Endothelial cell of umbilical vein (primary cell): ENCODE measurements at regions not wholly inside any gene's neighbourhood (a gene's known extent, or its start where the extent isn't known, plus 50 kb on each side); places are given as distances from the start of the nearest gene placed in this dataset.

Experiments used
- BruUV-seq: library from RNA; stranded (reverse); fragments of 400-500 nt; replicated peaks from 2 replicates; lab custom pipeline; 2021; lab: Mats Ljungman, UMichigan
- CTCF ChIA-PET: fragments of 300-600, 350-600 bp; sonication (Branson Sonifier 250); formaldehyde crosslinking; loops from one replicate; lab custom pipeline; 2021; ENCODE audit warnings: antibody characterized with exemption, inconsistent platforms; lab: Charles Lee
- POLR2A ChIA-PET: fragments of 300-600, 350-600 bp; sonication (Branson Sonifier 250); formaldehyde crosslinking; loops from one replicate; lab custom pipeline; 2021; ENCODE audit warnings: antibody characterized with exemption, inconsistent platforms; lab: Charles Lee
- DNase-seq: peaks from one replicate; pipeline ENCODE4 v3.0.0-alpha.2; 2011; ENCODE audit warnings: low read depth, low spot score
- FAIRE-seq: peaks from 2 replicates; lab custom pipeline; 2011; peaks lifted over from hg19 to GRCh38; lab: Jason Lieb, UNC
- H2AFZ ChIP-seq: 2 replicates; pipeline ENCODE4 v1.6.0; 2012; ENCODE audit warnings: low read depth, low read length, control low read depth, inconsistent platforms
- H3K27ac ChIP-seq: 2 replicates; pipeline ENCODE4 v1.5.1; 2011; ENCODE audit warnings: low read depth, mild to moderate bottlenecking, control low read depth, low read length, moderate library complexity; ENCODE audit not compliant: insufficient read depth
- H3K27me3 ChIP-seq, 2 experiments: 2 replicates each; pipeline versions ENCODE4 v1.6.0 to v1.6.1; 2011; ENCODE audit warnings: low read length in 2 of 2, mixed read lengths in 1 of 2; ENCODE audit not compliant: control insufficient read depth in 2 of 2, insufficient read depth in 2 of 2
- H3K36me3 ChIP-seq, 2 experiments: 2 replicates in 1 of 2; 3 replicates in 1 of 2; pipeline ENCODE4 v1.5.1; 2011; ENCODE audit warnings: low read length in 2 of 2, mild to moderate bottlenecking in 1 of 2, moderate library complexity in 1 of 2; ENCODE audit not compliant: control insufficient read depth in 2 of 2, insufficient read depth in 2 of 2; ENCODE audit errors: extremely low read depth in 1 of 2
- H3K4me1 ChIP-seq: 3 replicates; pipeline ENCODE4 v1.5.1; 2011; ENCODE audit warnings: mild to moderate bottlenecking, low read length; ENCODE audit not compliant: control insufficient read depth, insufficient read depth; ENCODE audit errors: extremely low read depth
- H3K4me2 ChIP-seq: 2 replicates; pipeline ENCODE4 v1.6.1; 2011; ENCODE audit warnings: low read length, control low read depth, mixed read lengths; ENCODE audit not compliant: insufficient read depth
- H3K4me3 ChIP-seq, 3 experiments: fragments of 200-600 bp in 1 of 3; sonication (generic), shearing (Covaris generic) in 1 of 3; replicated peaks in 1 of 3; 2 replicates each; pipeline ENCODE4 v1.5.1; 2011 to 2016; ENCODE audit warnings: control low read depth in 3 of 3, low read length in 3 of 3, mild to moderate bottlenecking in 2 of 3, inconsistent platforms in 1 of 3, low read depth in 1 of 3, moderate library complexity in 1 of 3; ENCODE audit not compliant: insufficient read depth in 1 of 3
- H3K79me2 ChIP-seq: 2 replicates; pipeline ENCODE4 v1.6.0; 2012; ENCODE audit warnings: low read length, inconsistent platforms; ENCODE audit not compliant: control insufficient read depth, insufficient read depth
- H3K9ac ChIP-seq: replicated peaks from 2 replicates; pipeline ENCODE3; 2011; ENCODE audit warnings: low read length, control low read depth; ENCODE audit not compliant: insufficient read depth; ENCODE audit errors: extremely low read depth
- H3K9me1 ChIP-seq: replicated peaks from 3 replicates; pipeline ENCODE4 v1.6.0; 2011; ENCODE audit warnings: mild to moderate bottlenecking, low read length; ENCODE audit not compliant: control insufficient read depth, insufficient read depth; ENCODE audit errors: extremely low read depth
- H3K9me3 ChIP-seq: replicated peaks from 2 replicates; pipeline ENCODE4 v1.5.1; 2012; ENCODE audit warnings: low read length, inconsistent platforms; ENCODE audit not compliant: control insufficient read depth, insufficient read depth
- H4K20me1 ChIP-seq: replicated peaks from 2 replicates; pipeline ENCODE3; 2011; ENCODE audit warnings: mild to moderate bottlenecking, low read length; ENCODE audit not compliant: control insufficient read depth, insufficient read depth; ENCODE audit errors: extremely low read depth
- CTCF ChIP-seq, 2 donors: IDR thresholded peaks; 1 replicate in 1 of 2; 2 replicates in 1 of 2; pipeline ENCODE4 v1.5.1; 2011; ENCODE audit warnings: low read length in 2 of 2, mild to moderate bottlenecking in 2 of 2, moderate library complexity in 2 of 2, control low read depth in 1 of 2, inconsistent platforms in 1 of 2, low read depth in 1 of 2; ENCODE audit not compliant: insufficient read depth in 1 of 2; ENCODE audit errors: extremely low read depth in 1 of 2
- EZH2 ChIP-seq: IDR thresholded peaks from 2 replicates; pipeline ENCODE4 v1.6.1; 2012; ENCODE audit warnings: borderline replicate concordance, low read depth, mild to moderate bottlenecking, moderate library complexity, low read length, inconsistent platforms; ENCODE audit not compliant: severe bottlenecking
- FOS ChIP-seq: IDR thresholded peaks from 2 replicates; pipeline ENCODE4 v1.6.1; 2011; ENCODE audit warnings: mild to moderate bottlenecking, low read length, moderate library complexity, borderline replicate concordance; ENCODE audit not compliant: insufficient read depth
- GATA2 ChIP-seq: IDR thresholded peaks from 2 replicates; pipeline ENCODE4 v1.7.0; 2011; ENCODE audit warnings: low read depth, mild to moderate bottlenecking, moderate library complexity, mixed read lengths, low read length; ENCODE audit not compliant: insufficient read length, insufficient read depth
- JUN ChIP-seq: IDR thresholded peaks from 2 replicates; pipeline ENCODE4 v1.6.1; 2011; ENCODE audit warnings: borderline replicate concordance, low read depth; ENCODE audit not compliant: insufficient read length, insufficient read depth
- MAX ChIP-seq: IDR thresholded peaks from 2 replicates; pipeline ENCODE4 v1.6.1; 2011; ENCODE audit not compliant: insufficient read depth, insufficient read length
- MYC ChIP-seq: IDR thresholded peaks from one replicate; pipeline ENCODE4 v1.6.1; 2011; ENCODE audit warnings: mild to moderate bottlenecking, low read depth, low read length
- POLR2A ChIP-seq: IDR thresholded peaks from 2 replicates; pipeline ENCODE4 v1.6.1; 2012; ENCODE audit warnings: low read depth, mild to moderate bottlenecking, control low read depth, low read length
- POLR2AphosphoS5 ChIP-seq: IDR thresholded peaks from 2 replicates; pipeline ENCODE4 v1.6.1; 2012; ENCODE audit warnings: low read depth, mild to moderate bottlenecking, control low read depth, low read length, moderate library complexity; ENCODE audit not compliant: insufficient read depth
- dilution Hi-C: fragments of 300-500 bp; cut with MboI; formaldehyde crosslinking; loops from one replicate; pipeline ENCODE4 v1.15.0; 2019; ENCODE audit warnings: low sequenced_read_pairs; ENCODE audit not compliant: extremely low pct_ligation_motif_present
- intact Hi-C: fragments of 100-400 bp; cut with micrococcal nuclease; formaldehyde crosslinking; loops from one replicate; pipeline ENCODE4 v1.10.0; 2022

GRCh38 chr12:56840922-56841321 is 77.8 kb downstream of the HSD17B6 start:
- no peak overlapping the region for H2AFZ ChIP-seq
- no peaks in the 10 kb centered on the region for H3K36me3 ChIP-seq
- DNase-seq (no peak), FAIRE-seq (no peak)
- no peak overlapping the region for H3K27ac ChIP-seq
- no TSS peak for BruUV-seq
- H4K20me1 ChIP-seq, result no peaks in the 10 kb centered on the region
- POLR2A ChIA-PET, result no interaction called here
- TF ChIP-seq POLR2AphosphoS5 (no peak), EZH2 (no peak), MYC (no peak), CTCF (IDR thresholded peaks at IDR 0.05; ENCODE audit: extremely low read depth in 1 of 2, insufficient read depth in 1 of 2, low read depth in 1 of 2, low read length in 2 of 2) (no peak), MAX (no peak), GATA2 (no peak), JUN (no peak), FOS (no peak), POLR2A (no peak)
- H3K4me1 ChIP-seq, result no peaks in the 10 kb centered on the region
- H3K9me3 ChIP-seq, result no peaks in the 10 kb centered on the region
- no peak overlapping the region for H3K4me2 ChIP-seq
- CTCF ChIA-PET, result interaction anchor here (1.0 to 2.6 kb wide), 4 partner anchors 145 to 161 kb away, joined by 5 to 30 read pairs (median 12); no protein-coding TSS in a partner anchor
- no peaks in the 10 kb centered on the region for H3K9me1 ChIP-seq
- intact Hi-C loops (loop anchor here (1.0 kb wide), 2 partner anchors 146 to 160 kb away; no protein-coding TSS in a partner anchor), dilution Hi-C loops (no loop called here)
- no peak overlapping the region for H3K9ac ChIP-seq
- peaks cover 8 to 19% of the 10 kb centered on the region in 2 experiments for H3K27me3 ChIP-seq
- H3K4me3 ChIP-seq, result no peak overlapping the region
- no peaks in the 10 kb centered on the region for H3K79me2 ChIP-seq
